ENCODE measurements at regions not wholly inside any gene's neighbourhood (a gene's known extent, or its start where the extent isn't known, plus 50 kb on each side); places are given as distances from the start of the nearest gene placed in this dataset.
"Not testable (repeated sequence)": the region's sequence is repeated elsewhere in the genome, so short reads cannot be mapped to it uniquely, and the experiment has no call there.

GRCh38 chr6:155847711-155848110, 392.1 kb upstream of the NOX3 start:
- H3K9me3 Mint-ChIP-seq: peaks cover 5 to 33% (median 21%) of the 10 kb centered on the region in 7 donors
- H3K36me3 Mint-ChIP-seq: peaks cover 0 to 20% of the 10 kb centered on the region in 2 donors
- no peak for DNase-seq
- peaks cover 0 to 6% (median 5%) of the 10 kb centered on the region in 3 donors for H3K4me1 Mint-ChIP-seq
- no peak overlapping the region for H3K27ac Mint-ChIP-seq
- ATAC-seq (ENCODE audit: low read depth in 2 of 2): no peak
- H3K4me3 Mint-ChIP-seq: no peak overlapping the region
- no peaks in the 10 kb centered on the region for H3K27me3 Mint-ChIP-seq

GRCh38 chr6:155837474-155837873, 381.8 kb upstream of the NOX3 start:
- H3K4me3 Mint-ChIP-seq: no peak overlapping the region

GRCh38 chr6:155832596-155832995, 377.0 kb upstream of the NOX3 start:
- H3K27me3 Mint-ChIP-seq: no peaks in the 10 kb centered on the region
- no peak overlapping the region for H3K27ac Mint-ChIP-seq
- ATAC-seq (ENCODE audit: low read depth in 2 of 2) (no peak), DNase-seq (no peak)
- H3K4me3 Mint-ChIP-seq: no peak overlapping the region
- peaks cover 0 to under 1% of the 10 kb centered on the region in 2 donors for H3K36me3 Mint-ChIP-seq
- no peaks in the 10 kb centered on the region for H3K4me1 Mint-ChIP-seq
- H3K9me3 Mint-ChIP-seq: peaks cover 0 to 2% (median 0%) of the 10 kb centered on the region in 7 donors

More at GRCh38 chr6:155837474-155837873, 381.8 kb upstream of the NOX3 start:
- Mint-ChIP-seq H3K36me3 (peaks cover 0 to 5% of the 10 kb centered on the region in 2 donors), H3K9me3 (peaks cover 0 to 2% (median 0%) of the 10 kb centered on the region in 7 donors), H3K27ac (no peak overlapping the region), H3K4me1 (no peaks in the 10 kb centered on the region), H3K27me3 (no peaks in the 10 kb centered on the region)
- no peak for DNase-seq
- ATAC-seq (ENCODE audit: low read depth in 2 of 2): no peak

- Mint-ChIP-seq H3K27me3 (no peaks in the 10 kb centered on the region), H3K36me3 (no peaks in the 10 kb centered on the region), H3K9me3 (peaks cover 0 to 2% (median 0%) of the 10 kb centered on the region in 7 donors), H3K4me3 (no peak overlapping the region), H3K4me1 (no peaks in the 10 kb centered on the region), H3K27ac (peak overlapping the region in 1 of 6 donors; percentile 5)
- no peak for DNase-seq
- ATAC-seq (ENCODE audit: low read depth in 2 of 2): no peak
Observed at GRCh38 chr6:155830531-155830930, 374.9 kb upstream of the NOX3 start.

GRCh38 chr6:155829646-155830045, 374.0 kb upstream of the NOX3 start:
- ATAC-seq (ENCODE audit: low read depth in 2 of 2) (no peak), DNase-seq (no peak)
- Mint-ChIP-seq H3K4me3 (no peak overlapping the region), H3K27me3 (no peaks in the 10 kb centered on the region), H3K36me3 (no peaks in the 10 kb centered on the region), H3K9me3 (peaks cover 0 to 2% (median 0%) of the 10 kb centered on the region in 7 donors), H3K27ac (no peak overlapping the region), H3K4me1 (no peaks in the 10 kb centered on the region)

- ATAC-seq (ENCODE audit: low read depth in 2 of 2) (no peak), DNase-seq (no peak)
- no peak overlapping the region for H3K4me3 Mint-ChIP-seq
- no peak overlapping the region for H3K27ac Mint-ChIP-seq
- H3K36me3 Mint-ChIP-seq: no peaks in the 10 kb centered on the region
- H3K27me3 Mint-ChIP-seq: no peaks in the 10 kb centered on the region
- H3K4me1 Mint-ChIP-seq: no peaks in the 10 kb centered on the region
- H3K9me3 Mint-ChIP-seq: peaks cover 0 to 2% (median 0%) of the 10 kb centered on the region in 7 donors
Observed at GRCh38 chr6:155828989-155829388, 373.4 kb upstream of the NOX3 start.

GRCh38 chr6:155818698-155819097, 363.1 kb upstream of the NOX3 start:
- Mint-ChIP-seq H3K27ac (peak overlapping the region in 1 of 6 donors; percentile 28), H3K36me3 (peaks cover 0 to 5% of the 10 kb centered on the region in 2 donors), H3K4me1 (no peaks in the 10 kb centered on the region), H3K4me3 (no peak overlapping the region), H3K9me3 (peaks cover 0 to 5% (median 3%) of the 10 kb centered on the region in 7 donors), H3K27me3 (no peaks in the 10 kb centered on the region)
- ATAC-seq (ENCODE audit: low read depth in 2 of 2): no peak
- no peak for DNase-seq

- no peaks in the 10 kb centered on the region for H3K36me3 Mint-ChIP-seq
Observed at GRCh38 chr6:155813548-155813947, 357.9 kb upstream of the NOX3 start.

GRCh38 chr6:155807243-155807642, 351.6 kb upstream of the NOX3 start:
- Mint-ChIP-seq H3K4me1 (no peaks in the 10 kb centered on the region), H3K27me3 (no peaks in the 10 kb centered on the region), H3K4me3 (no peak overlapping the region), H3K36me3 (no peaks in the 10 kb centered on the region), H3K9me3 (no peaks in the 10 kb centered on the region), H3K27ac (no peak overlapping the region)
- no peak for ATAC-seq (ENCODE audit: low read depth in 2 of 2)
- DNase-seq: no peak

More at GRCh38 chr6:155813548-155813947, 357.9 kb upstream of the NOX3 start:
- H3K27me3 Mint-ChIP-seq: no peaks in the 10 kb centered on the region
- ATAC-seq (ENCODE audit: low read depth in 2 of 2) (no peak), DNase-seq (no peak)
- H3K9me3 Mint-ChIP-seq: no peaks in the 10 kb centered on the region
- no peaks in the 10 kb centered on the region for H3K4me1 Mint-ChIP-seq
- no peak overlapping the region for H3K4me3 Mint-ChIP-seq
- no peak overlapping the region for H3K27ac Mint-ChIP-seq

- Mint-ChIP-seq H3K36me3 (no peaks in the 10 kb centered on the region), H3K27me3 (no peaks in the 10 kb centered on the region), H3K4me1 (no peaks in the 10 kb centered on the region), H3K27ac (no peak overlapping the region), H3K4me3 (no peak overlapping the region), H3K9me3 (peaks cover 0 to 25% (median 14%) of the 10 kb centered on the region in 7 donors)
- ATAC-seq (ENCODE audit: low read depth in 2 of 2) (no peak), DNase-seq (no peak)
Observed at GRCh38 chr6:155801046-155801445, 345.4 kb upstream of the NOX3 start.

- H3K4me1 Mint-ChIP-seq; ATAC-seq (ENCODE audit: low read depth in 2 of 2); DNase-seq; H3K36me3 Mint-ChIP-seq; H3K4me3 Mint-ChIP-seq; H3K27me3 Mint-ChIP-seq: not testable (repeated sequence)
- peak overlapping the region in 1 of 6 donors; percentile 38 for H3K27ac Mint-ChIP-seq
- peaks cover 0 to 25% (median 14%) of the 10 kb centered on the region in 7 donors for H3K9me3 Mint-ChIP-seq
Observed at GRCh38 chr6:155798876-155799275, 343.2 kb upstream of the NOX3 start.

GRCh38 chr6:155795173-155795796, 339.6 kb upstream of the NOX3 start:
- no peaks in the 10 kb centered on the region for H3K27me3 Mint-ChIP-seq

GRCh38 chr6:155791891-155792290, 336.3 kb upstream of the NOX3 start:
- Mint-ChIP-seq H3K27ac (no peak overlapping the region), H3K36me3 (peaks cover 5 to 11% of the 10 kb centered on the region in 2 donors), H3K4me3 (no peak overlapping the region), H3K27me3 (no peaks in the 10 kb centered on the region), H3K4me1 (no peaks in the 10 kb centered on the region), H3K9me3 (peaks cover 0 to 14% (median 6%) of the 10 kb centered on the region in 7 donors)
- no peak for ATAC-seq (ENCODE audit: low read depth in 2 of 2)
- no peak for DNase-seq

More at GRCh38 chr6:155795173-155795796, 339.6 kb upstream of the NOX3 start:
- Mint-ChIP-seq H3K9me3 (peaks cover 0 to 13% (median 10%) of the 10 kb centered on the region in 7 donors), H3K4me3 (no peak overlapping the region), H3K27ac (no peak overlapping the region), H3K36me3 (no peaks in the 10 kb centered on the region), H3K4me1 (no peaks in the 10 kb centered on the region)
- ATAC-seq (ENCODE audit: low read depth in 2 of 2) (no peak), DNase-seq (no peak)

GRCh38 chr6:155791186-155791585, 335.5 kb upstream of the NOX3 start:
- ATAC-seq (ENCODE audit: low read depth in 2 of 2) (no peak), DNase-seq (no peak)
- peaks cover 0 to 18% (median 8%) of the 10 kb centered on the region in 7 donors for H3K9me3 Mint-ChIP-seq
- peaks cover 7 to 15% of the 10 kb centered on the region in 2 donors for H3K36me3 Mint-ChIP-seq
- H3K4me1 Mint-ChIP-seq: no peaks in the 10 kb centered on the region
- H3K27ac Mint-ChIP-seq: peak overlapping the region in 1 of 6 donors; percentile 13
- H3K4me3 Mint-ChIP-seq: no peak overlapping the region
- H3K27me3 Mint-ChIP-seq: no peaks in the 10 kb centered on the region

Measured in naive B cell (primary cell).